Activated CD8-positive, alpha-beta memory T cell treated with anti-CD3 and anti-CD28 coated beads, Interleukin-2, amount 10 ng/mL, durations not matched to agents 7 days and 5 days (primary cell): ENCODE measurements at regions not wholly inside any gene's neighbourhood (a gene's known extent, or its start where the extent isn't known, plus 50 kb on each side); places are given as distances from the start of the nearest gene placed in this dataset.
A peak's percentile ranks its signal among the peaks of the same experiment; 100 is the strongest.

Experiments
- ATAC-seq: fragments of 150-1000 bp; cut with Tn5 transposase; one replicate; pipeline ENCODE4 v1.10.0; 2021; ENCODE audit warnings: moderate library complexity
- CTCF ChIA-PET: fragments of 350-600 bp; sonication (Branson Sonifier 250); formaldehyde crosslinking; loops from one replicate; lab custom pipeline; 2021; ENCODE audit warnings: antibody characterized with exemption; lab: Charles Lee
- DNase-seq: peaks from one replicate; pipeline ENCODE4 v3.0.0-alpha.2; 2020
- H3K27ac Mint-ChIP-seq: one replicate; pipeline ENCODE4 v1.8.0; 2021; ENCODE audit warnings: mild to moderate bottlenecking, mixed read lengths
- H3K27me3 Mint-ChIP-seq: one replicate; pipeline ENCODE4 v1.8.0; 2021; ENCODE audit warnings: mixed read lengths
- H3K36me3 Mint-ChIP-seq: one replicate; pipeline ENCODE4 v1.8.0; 2021; ENCODE audit warnings: mild to moderate bottlenecking, mixed read lengths
- H3K4me1 Mint-ChIP-seq: one replicate; pipeline ENCODE4 v1.8.0; 2021; ENCODE audit warnings: mixed read lengths
- H3K4me3 Mint-ChIP-seq: one replicate; pipeline ENCODE4 v1.8.0; 2021; ENCODE audit warnings: mild to moderate bottlenecking, moderate library complexity, mixed read lengths
- H3K9me3 Mint-ChIP-seq: one replicate; pipeline ENCODE4 v1.8.0; 2022; ENCODE audit warnings: low read depth, mixed read lengths

GRCh38 chr5:163995206-163995605 is 489.8 kb downstream of the MAT2B start:
- Mint-ChIP-seq H3K4me3 (no peak overlapping the region), H3K27ac (no peak overlapping the region), H3K27me3 (no peaks in the 10 kb centered on the region), H3K9me3 (peaks cover 3% of the 10 kb centered on the region), H3K4me1 (no peaks in the 10 kb centered on the region), H3K36me3 (no peaks in the 10 kb centered on the region)
- CTCF ChIA-PET = no interaction called here
- ATAC-seq (no peak), DNase-seq (no peak)

GRCh38 chr5:163997965-163998364 is 492.5 kb downstream of the MAT2B start:
- no peaks in the 10 kb centered on the region for H3K4me1 Mint-ChIP-seq
- ATAC-seq (no peak), DNase-seq (no peak)
- no peaks in the 10 kb centered on the region for H3K27me3 Mint-ChIP-seq
- H3K4me3 Mint-ChIP-seq = no peak overlapping the region
- CTCF ChIA-PET = no interaction called here
- no peaks in the 10 kb centered on the region for H3K36me3 Mint-ChIP-seq
- H3K27ac Mint-ChIP-seq = no peak overlapping the region
- H3K9me3 Mint-ChIP-seq = peaks cover 3% of the 10 kb centered on the region

- CTCF ChIA-PET = no interaction called here
Observed at GRCh38 chr5:164000241-164000640, 494.8 kb downstream of the MAT2B start.

GRCh38 chr5:164000819-164001218 is 495.4 kb downstream of the MAT2B start:
- CTCF ChIA-PET = no interaction called here
- no peak overlapping the region for H3K4me3 Mint-ChIP-seq
- no peaks in the 10 kb centered on the region for H3K27me3 Mint-ChIP-seq
- H3K9me3 Mint-ChIP-seq = peaks cover 5% of the 10 kb centered on the region
- DNase-seq (no peak), ATAC-seq (no peak)
- no peaks in the 10 kb centered on the region for H3K4me1 Mint-ChIP-seq
- no peaks in the 10 kb centered on the region for H3K36me3 Mint-ChIP-seq
- no peak overlapping the region for H3K27ac Mint-ChIP-seq

More at GRCh38 chr5:164000241-164000640, 494.8 kb downstream of the MAT2B start:
- Mint-ChIP-seq H3K27me3 (no peaks in the 10 kb centered on the region), H3K9me3 (peaks cover 5% of the 10 kb centered on the region), H3K4me3 (no peak overlapping the region), H3K4me1 (no peaks in the 10 kb centered on the region), H3K36me3 (no peaks in the 10 kb centered on the region), H3K27ac (no peak overlapping the region)
- DNase-seq (no peak), ATAC-seq (no peak)

GRCh38 chr5:164002214-164002613 is 496.8 kb downstream of the MAT2B start:
- Mint-ChIP-seq H3K4me3 (no peak overlapping the region), H3K36me3 (no peaks in the 10 kb centered on the region)
- CTCF ChIA-PET = no interaction called here

GRCh38 chr5:164002628-164003027 is 497.2 kb downstream of the MAT2B start:
- CTCF ChIA-PET = no interaction called here
- no peaks in the 10 kb centered on the region for H3K27me3 Mint-ChIP-seq
- no peaks in the 10 kb centered on the region for H3K4me1 Mint-ChIP-seq
- no peak overlapping the region for H3K27ac Mint-ChIP-seq
- ATAC-seq (no peak), DNase-seq (no peak)
- H3K36me3 Mint-ChIP-seq = no peaks in the 10 kb centered on the region
- no peak overlapping the region for H3K4me3 Mint-ChIP-seq
- H3K9me3 Mint-ChIP-seq = peaks cover 2% of the 10 kb centered on the region

More at GRCh38 chr5:164002214-164002613, 496.8 kb downstream of the MAT2B start:
- DNase-seq (no peak), ATAC-seq (no peak)
- no peaks in the 10 kb centered on the region for H3K27me3 Mint-ChIP-seq
- no peak overlapping the region for H3K27ac Mint-ChIP-seq
- H3K9me3 Mint-ChIP-seq = peaks cover 2% of the 10 kb centered on the region
- no peaks in the 10 kb centered on the region for H3K4me1 Mint-ChIP-seq

GRCh38 chr5:164005071-164005470 is 499.7 kb downstream of the MAT2B start:
- Mint-ChIP-seq H3K4me3 (no peak overlapping the region), H3K36me3 (no peaks in the 10 kb centered on the region), H3K4me1 (no peaks in the 10 kb centered on the region), H3K27me3 (no peaks in the 10 kb centered on the region), H3K9me3 (peaks cover 2% of the 10 kb centered on the region), H3K27ac (no peak overlapping the region)
- DNase-seq (no peak), ATAC-seq (no peak)
- CTCF ChIA-PET = no interaction called here

GRCh38 chr5:164007064-164007463 is 501.6 kb downstream of the MAT2B start:
- Mint-ChIP-seq H3K4me1 (no peaks in the 10 kb centered on the region), H3K36me3 (no peaks in the 10 kb centered on the region), H3K27me3 (no peaks in the 10 kb centered on the region), H3K9me3 (peaks cover 2% of the 10 kb centered on the region), H3K4me3 (no peak overlapping the region), H3K27ac (no peak overlapping the region)
- CTCF ChIA-PET = no interaction called here
- ATAC-seq (no peak), DNase-seq (no peak)

GRCh38 chr5:164009621-164010020 is 504.2 kb downstream of the MAT2B start:
- no peak overlapping the region for H3K27ac Mint-ChIP-seq

GRCh38 chr5:164010900-164011299 is 505.5 kb downstream of the MAT2B start:
- Mint-ChIP-seq H3K9me3 (no peaks in the 10 kb centered on the region), H3K36me3 (no peaks in the 10 kb centered on the region), H3K27me3 (no peaks in the 10 kb centered on the region), H3K4me3 (no peak overlapping the region), H3K27ac (no peak overlapping the region), H3K4me1 (no peaks in the 10 kb centered on the region)
- ATAC-seq = no peak
- CTCF ChIA-PET = no interaction called here
- DNase-seq = no peak

More at GRCh38 chr5:164009621-164010020, 504.2 kb downstream of the MAT2B start:
- no peak for DNase-seq
- Mint-ChIP-seq H3K4me1 (no peaks in the 10 kb centered on the region), H3K9me3 (peaks cover 2% of the 10 kb centered on the region), H3K4me3 (no peak overlapping the region), H3K27me3 (no peaks in the 10 kb centered on the region), H3K36me3 (no peaks in the 10 kb centered on the region)
- no peak for ATAC-seq
- CTCF ChIA-PET = no interaction called here

- Mint-ChIP-seq H3K9me3 (no peaks in the 10 kb centered on the region), H3K36me3 (no peaks in the 10 kb centered on the region), H3K4me3 (no peak overlapping the region), H3K4me1 (no peaks in the 10 kb centered on the region), H3K27ac (no peak overlapping the region), H3K27me3 (no peaks in the 10 kb centered on the region)
- CTCF ChIA-PET = no interaction called here
- ATAC-seq = no peak
- DNase-seq = no peak
Observed at GRCh38 chr5:164012371-164012770, 507.0 kb downstream of the MAT2B start.

GRCh38 chr5:164013077-164013670 is 507.8 kb downstream of the MAT2B start:
- Mint-ChIP-seq H3K27me3 (no peaks in the 10 kb centered on the region), H3K27ac (no peak overlapping the region), H3K4me1 (no peaks in the 10 kb centered on the region), H3K9me3 (no peaks in the 10 kb centered on the region), H3K4me3 (no peak overlapping the region), H3K36me3 (no peaks in the 10 kb centered on the region)
- ATAC-seq (no peak), DNase-seq (peak; percentile 41)
- CTCF ChIA-PET = no interaction called here

GRCh38 chr5:164020116-164020515 is 514.7 kb downstream of the MAT2B start:
- Mint-ChIP-seq H3K36me3 (no peaks in the 10 kb centered on the region), H3K4me3 (no peak overlapping the region), H3K27ac (no peak overlapping the region), H3K9me3 (no peaks in the 10 kb centered on the region), H3K4me1 (no peaks in the 10 kb centered on the region), H3K27me3 (no peaks in the 10 kb centered on the region)
- CTCF ChIA-PET = no interaction called here
- DNase-seq = no peak
- ATAC-seq = no peak

GRCh38 chr5:164027738-164028137 is 522.3 kb downstream of the MAT2B start:
- Mint-ChIP-seq H3K36me3 (no peaks in the 10 kb centered on the region), H3K27me3 (no peaks in the 10 kb centered on the region), H3K4me1 (no peaks in the 10 kb centered on the region), H3K27ac (no peak overlapping the region), H3K9me3 (no peaks in the 10 kb centered on the region), H3K4me3 (no peak overlapping the region)
- ATAC-seq (no peak), DNase-seq (no peak)
- CTCF ChIA-PET = no interaction called here
